Coronary artery (tissue), 2 donors: ENCODE measurements at regions not wholly inside any gene's neighbourhood (a gene's known extent, or its start where the extent isn't known, plus 50 kb on each side); places are given as distances from the start of the nearest gene placed in this dataset.

Experiments
- DNase-seq: peaks from one replicate; pipeline ENCODE4 v3.0.0-alpha.2; 2017; ENCODE audit warnings: low spot score
- H3K27ac ChIP-seq, 2 donors: fragments of 200-600 bp; sonication (generic); one replicate each; pipeline ENCODE4 v1.5.1; 2016 to 2019
- H3K4me3 ChIP-seq: fragments of 200-600 bp; sonication (generic); 2 replicates; pipeline ENCODE4 v1.5.1; 2016; ENCODE audit warnings: mild to moderate bottlenecking, moderate library complexity
- CTCF ChIP-seq: fragments of 200-600 bp; sonication (generic); IDR thresholded peaks from one replicate; pipeline ENCODE4 v1.5.1; 2019; ENCODE audit warnings: antibody characterized with exemption

GRCh38 chr9:120284821-120285220, 295.1 kb downstream of the CDK5RAP2 start:
- no peak for TF ChIP-seq CTCF
- Histone ChIP-seq H3K27ac (no peak overlapping the region), H3K4me3 (no peak overlapping the region)
- DNase-seq, result no peak

- TF ChIP-seq CTCF, result no peak
- no peak overlapping the region for H3K27ac ChIP-seq
- DNase-seq, result no peak
- H3K4me3 ChIP-seq, result no peak overlapping the region
Measured at GRCh38 chr9:120281665-120282064, 298.3 kb downstream of the CDK5RAP2 start.

- no peak for TF ChIP-seq CTCF
- DNase-seq, result no peak
- Histone ChIP-seq H3K4me3 (no peak overlapping the region), H3K27ac (no peak overlapping the region)
Measured at GRCh38 chr9:120267929-120268328, 312.0 kb downstream of the CDK5RAP2 start.

GRCh38 chr9:120265791-120266190, 314.2 kb downstream of the CDK5RAP2 start:
- H3K4me3 ChIP-seq, result no peak overlapping the region
- H3K27ac ChIP-seq, result no peak overlapping the region
- no peak for DNase-seq
- no peak for TF ChIP-seq CTCF

- TF ChIP-seq CTCF, result no peak
- Histone ChIP-seq H3K27ac (no peak overlapping the region), H3K4me3 (no peak overlapping the region)
- DNase-seq, result no peak
Measured at GRCh38 chr9:120264528-120264927, 315.4 kb downstream of the CDK5RAP2 start.

- TF ChIP-seq CTCF, result no peak
- DNase-seq, result no peak
- Histone ChIP-seq H3K27ac (no peak overlapping the region), H3K4me3 (no peak overlapping the region)
Measured at GRCh38 chr9:120263836-120264235, 316.1 kb downstream of the CDK5RAP2 start.

- no peak for DNase-seq
- H3K27ac ChIP-seq, result no peak overlapping the region
- TF ChIP-seq CTCF, result no peak
- no peak overlapping the region for H3K4me3 ChIP-seq
Measured at GRCh38 chr9:120261419-120261818, 318.5 kb downstream of the CDK5RAP2 start.
